ENCODE measurements at regions not wholly inside any gene's neighbourhood (a gene's known extent, or its start where the extent isn't known, plus 50 kb on each side); places are given as distances from the start of the nearest gene placed in this dataset.

DNA sequence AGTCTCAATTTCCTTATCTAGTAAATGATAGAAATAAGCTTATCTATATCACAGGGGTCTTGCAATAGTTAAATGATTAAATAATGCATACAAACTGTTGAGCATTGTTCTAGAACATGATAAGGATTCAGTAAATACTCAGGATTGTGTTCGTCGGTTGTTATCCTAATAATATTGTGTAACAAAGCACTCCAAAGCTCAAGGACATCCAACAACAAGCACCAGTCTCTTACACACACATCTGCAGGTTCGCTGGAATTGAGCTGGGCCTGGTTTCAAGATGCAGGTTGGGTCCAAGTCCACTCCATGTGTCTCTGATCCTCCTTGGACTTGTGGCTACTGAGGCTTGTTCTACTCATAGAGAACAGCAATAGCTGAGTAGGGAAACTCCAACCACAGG lies 74.1 kb upstream of the MC3R start:
- Histone ChIP-seq H3K9me3 (ENCODE audit: control extremely low read depth in 1 of 5, control insufficient read depth in 4 of 5, insufficient read depth in 2 of 5, low read depth in 1 of 5, low read length in 4 of 5) (no peaks in the 10 kb centered on the region), H3K4me3 (ENCODE audit: control insufficient read depth in 1 of 7, extremely low read depth in 1 of 7, insufficient read depth in 4 of 7, low read depth in 2 of 7, low read length in 6 of 7) (no peak overlapping the region), H3K27me3 (replicated peaks in 2 of 5; ENCODE audit: control insufficient read depth in 4 of 5, insufficient read depth in 5 of 5, low read length in 4 of 5) (peaks cover 0 to 9% (median 3%) of the 10 kb centered on the region in 5 experiments), H3K27ac (ENCODE audit: insufficient read depth in 1 of 2, low read depth in 1 of 2, low read length in 2 of 2, poor library complexity in 1 of 2, severe bottlenecking in 2 of 2) (no peak overlapping the region), H3K4me1 (ENCODE audit: control extremely low read depth in 1 of 4, control insufficient read depth in 4 of 4, insufficient read depth in 4 of 4, low read length in 3 of 4) (no peaks in the 10 kb centered on the region), H3K36me3 (ENCODE audit: control insufficient read depth in 4 of 4, insufficient read depth in 4 of 4, low read length in 3 of 4) (no peaks in the 10 kb centered on the region)
- WGBS (ENCODE audit: insufficient coverage), result 87% methylated on average over 3 of the region's 3 CpGs
- DNase-seq, result no peak
- ChIA-PET POLR2A (no interaction called here), CTCF (interaction anchor here (0.5 to 1.1 kb wide), 2 partner anchors 35 to 102 kb away, joined by 3 to 5 read pairs; no protein-coding TSS in a partner anchor)

DNA sequence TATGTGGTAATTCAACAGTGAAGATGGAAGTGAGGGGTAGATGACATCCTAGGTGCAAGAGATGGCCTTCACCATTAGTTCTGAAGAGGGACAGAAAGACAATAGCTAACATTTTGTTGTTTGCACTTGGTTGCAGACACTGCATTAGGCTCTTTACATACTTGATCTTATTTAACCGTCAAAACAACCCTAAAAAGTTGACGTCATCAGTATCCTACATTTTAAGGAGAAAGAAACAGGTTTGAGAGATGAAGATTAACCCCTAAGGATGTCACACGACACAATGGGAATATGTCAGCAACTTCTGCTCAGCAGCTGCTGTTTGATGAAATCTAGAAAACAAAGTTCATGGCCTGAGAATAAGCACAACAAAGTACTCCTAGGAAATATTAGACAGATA lies 72.6 kb upstream of the MC3R start:
- DNase-seq, result no peak
- H3K9me3 ChIP-seq (ENCODE audit: control extremely low read depth in 1 of 5, control insufficient read depth in 4 of 5, insufficient read depth in 2 of 5, low read depth in 1 of 5, low read length in 4 of 5), result no peaks in the 10 kb centered on the region
- H3K36me3 ChIP-seq (ENCODE audit: control insufficient read depth in 4 of 4, insufficient read depth in 4 of 4, low read length in 3 of 4), result no peaks in the 10 kb centered on the region
- POLR2A ChIA-PET, result no interaction called here
- no peaks in the 10 kb centered on the region for H3K4me1 ChIP-seq (ENCODE audit: control extremely low read depth in 1 of 4, control insufficient read depth in 4 of 4, insufficient read depth in 4 of 4, low read length in 3 of 4)
- no peak overlapping the region for H3K27ac ChIP-seq (ENCODE audit: insufficient read depth in 1 of 2, low read depth in 1 of 2, low read length in 2 of 2, poor library complexity in 1 of 2, severe bottlenecking in 2 of 2)
- H3K4me3 ChIP-seq (ENCODE audit: control insufficient read depth in 1 of 7, extremely low read depth in 1 of 7, insufficient read depth in 4 of 7, low read depth in 2 of 7, low read length in 6 of 7), result no peak overlapping the region
- CTCF ChIA-PET, result no interaction called here
- H3K27me3 ChIP-seq (replicated peaks in 2 of 5; ENCODE audit: control insufficient read depth in 4 of 5, insufficient read depth in 5 of 5, low read length in 4 of 5), result peaks cover 0 to 9% (median 3%) of the 10 kb centered on the region in 5 experiments
- 100% methylated on average over 1 of the region's 3 CpGs for WGBS (ENCODE audit: insufficient coverage)

DNA sequence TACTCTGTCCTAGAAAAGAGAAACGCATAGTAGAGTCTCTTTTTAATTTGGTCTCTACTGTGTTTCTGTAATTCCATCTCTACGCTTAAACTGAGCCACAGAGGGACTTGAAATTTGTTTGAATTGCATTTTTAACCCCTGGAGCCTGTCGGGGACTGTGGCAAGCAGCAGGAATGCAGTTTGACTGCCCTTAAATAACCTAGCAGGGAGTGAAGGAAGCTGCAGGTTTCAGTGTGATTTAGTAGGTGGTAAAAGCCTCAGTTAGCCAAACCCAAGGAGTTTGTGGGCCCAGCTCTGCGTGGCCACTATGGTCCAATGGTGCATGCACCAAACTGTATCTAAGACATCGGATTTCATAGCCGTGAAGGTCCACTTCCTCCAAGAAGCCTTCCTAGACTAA lies 70.3 kb upstream of the MC3R start:
- CTCF ChIA-PET, result no interaction called here

DNA sequence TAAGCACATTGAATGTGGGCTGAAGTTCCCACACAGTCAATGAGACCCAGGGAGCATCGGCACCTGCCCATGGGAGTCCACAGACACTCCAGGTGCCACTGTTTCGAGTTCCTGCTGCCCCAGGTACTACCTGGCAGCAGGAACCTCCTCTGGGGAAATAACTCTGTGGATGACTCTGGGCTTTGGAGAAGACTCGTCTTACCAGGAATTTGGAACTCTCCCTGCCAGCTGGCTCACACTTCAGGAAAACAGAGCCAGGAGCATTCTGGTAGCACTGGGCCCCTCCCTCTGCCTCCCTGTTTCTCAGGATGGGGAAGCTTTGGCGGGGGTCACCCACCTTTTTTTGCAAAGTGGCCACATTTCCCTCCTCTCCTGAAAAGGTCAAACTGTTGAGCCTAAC lies 69.5 kb upstream of the MC3R start:
- ChIA-PET POLR2A (no interaction called here), CTCF (no interaction called here)
- Histone ChIP-seq H3K27me3 (replicated peaks in 2 of 5; ENCODE audit: control insufficient read depth in 4 of 5, insufficient read depth in 5 of 5, low read length in 4 of 5) (peaks cover 0 to 9% (median 3%) of the 10 kb centered on the region in 5 experiments), H3K27ac (ENCODE audit: insufficient read depth in 1 of 2, low read depth in 1 of 2, low read length in 2 of 2, poor library complexity in 1 of 2, severe bottlenecking in 2 of 2) (no peak overlapping the region), H3K9me3 (ENCODE audit: control extremely low read depth in 1 of 5, control insufficient read depth in 4 of 5, insufficient read depth in 2 of 5, low read depth in 1 of 5, low read length in 4 of 5) (no peaks in the 10 kb centered on the region), H3K4me3 (ENCODE audit: control insufficient read depth in 1 of 7, extremely low read depth in 1 of 7, insufficient read depth in 4 of 7, low read depth in 2 of 7, low read length in 6 of 7) (no peak overlapping the region), H3K36me3 (ENCODE audit: control insufficient read depth in 4 of 4, insufficient read depth in 4 of 4, low read length in 3 of 4) (no peaks in the 10 kb centered on the region), H3K4me1 (ENCODE audit: control extremely low read depth in 1 of 4, control insufficient read depth in 4 of 4, insufficient read depth in 4 of 4, low read length in 3 of 4) (no peaks in the 10 kb centered on the region)
- WGBS (ENCODE audit: insufficient coverage), result 90% methylated on average over 4 of the region's 4 CpGs
- DNase-seq, result no peak

More for the DNA sequence above, 70.3 kb upstream of the MC3R start:
- Histone ChIP-seq H3K9me3 (ENCODE audit: control extremely low read depth in 1 of 5, control insufficient read depth in 4 of 5, insufficient read depth in 2 of 5, low read depth in 1 of 5, low read length in 4 of 5) (no peaks in the 10 kb centered on the region), H3K4me1 (ENCODE audit: control extremely low read depth in 1 of 4, control insufficient read depth in 4 of 4, insufficient read depth in 4 of 4, low read length in 3 of 4) (no peaks in the 10 kb centered on the region), H3K27ac (ENCODE audit: insufficient read depth in 1 of 2, low read depth in 1 of 2, low read length in 2 of 2, poor library complexity in 1 of 2, severe bottlenecking in 2 of 2) (no peak overlapping the region), H3K36me3 (ENCODE audit: control insufficient read depth in 4 of 4, insufficient read depth in 4 of 4, low read length in 3 of 4) (no peaks in the 10 kb centered on the region), H3K27me3 (replicated peaks in 2 of 5; ENCODE audit: control insufficient read depth in 4 of 5, insufficient read depth in 5 of 5, low read length in 4 of 5) (peaks cover 0 to 9% (median 3%) of the 10 kb centered on the region in 5 experiments), H3K4me3 (ENCODE audit: control insufficient read depth in 1 of 7, extremely low read depth in 1 of 7, insufficient read depth in 4 of 7, low read depth in 2 of 7, low read length in 6 of 7) (no peak overlapping the region)
- 69% methylated on average over 6 of the region's 6 CpGs for WGBS (ENCODE audit: insufficient coverage)
- POLR2A ChIA-PET, result no interaction called here
- DNase-seq, result no peak

DNA sequence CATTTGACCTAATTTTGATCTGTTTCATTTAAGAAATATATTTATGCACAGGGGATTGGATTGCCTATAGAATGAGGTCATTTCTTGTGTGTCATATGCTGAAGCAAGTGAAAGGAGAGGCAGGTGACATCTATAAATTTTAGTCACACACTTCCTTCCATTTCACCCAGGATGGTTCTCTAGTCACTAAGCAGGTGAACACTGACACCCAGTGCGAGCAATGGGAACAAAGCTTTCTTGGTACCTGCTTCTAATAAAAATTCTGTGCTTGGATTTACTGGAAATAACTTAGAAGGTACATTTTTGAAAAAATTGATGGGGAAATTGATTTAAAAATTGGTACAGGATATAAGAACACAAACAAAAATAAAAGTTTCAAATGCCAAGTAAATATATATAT lies 66.9 kb upstream of the MC3R start:
- Histone ChIP-seq H3K27me3 (replicated peaks in 2 of 5; ENCODE audit: control insufficient read depth in 4 of 5, insufficient read depth in 5 of 5, low read length in 4 of 5) (peaks cover 0 to 5% (median 3%) of the 10 kb centered on the region in 5 experiments), H3K36me3 (ENCODE audit: control insufficient read depth in 4 of 4, insufficient read depth in 4 of 4, low read length in 3 of 4) (no peaks in the 10 kb centered on the region), H3K4me1 (ENCODE audit: control extremely low read depth in 1 of 4, control insufficient read depth in 4 of 4, insufficient read depth in 4 of 4, low read length in 3 of 4) (no peaks in the 10 kb centered on the region), H3K9me3 (ENCODE audit: control extremely low read depth in 1 of 5, control insufficient read depth in 4 of 5, insufficient read depth in 2 of 5, low read depth in 1 of 5, low read length in 4 of 5) (no peaks in the 10 kb centered on the region), H3K4me3 (ENCODE audit: control insufficient read depth in 1 of 7, extremely low read depth in 1 of 7, insufficient read depth in 4 of 7, low read depth in 2 of 7, low read length in 6 of 7) (no peak overlapping the region), H3K27ac (ENCODE audit: insufficient read depth in 1 of 2, low read depth in 1 of 2, low read length in 2 of 2, poor library complexity in 1 of 2, severe bottlenecking in 2 of 2) (no peak overlapping the region)
- POLR2A ChIA-PET, result no interaction called here
- peak in 1 of 3 donors; percentile 21 for DNase-seq
- CTCF ChIA-PET, result no interaction called here
- no CpG with 5 or more reads among the region's 1 CpG for WGBS (ENCODE audit: insufficient coverage)

DNA sequence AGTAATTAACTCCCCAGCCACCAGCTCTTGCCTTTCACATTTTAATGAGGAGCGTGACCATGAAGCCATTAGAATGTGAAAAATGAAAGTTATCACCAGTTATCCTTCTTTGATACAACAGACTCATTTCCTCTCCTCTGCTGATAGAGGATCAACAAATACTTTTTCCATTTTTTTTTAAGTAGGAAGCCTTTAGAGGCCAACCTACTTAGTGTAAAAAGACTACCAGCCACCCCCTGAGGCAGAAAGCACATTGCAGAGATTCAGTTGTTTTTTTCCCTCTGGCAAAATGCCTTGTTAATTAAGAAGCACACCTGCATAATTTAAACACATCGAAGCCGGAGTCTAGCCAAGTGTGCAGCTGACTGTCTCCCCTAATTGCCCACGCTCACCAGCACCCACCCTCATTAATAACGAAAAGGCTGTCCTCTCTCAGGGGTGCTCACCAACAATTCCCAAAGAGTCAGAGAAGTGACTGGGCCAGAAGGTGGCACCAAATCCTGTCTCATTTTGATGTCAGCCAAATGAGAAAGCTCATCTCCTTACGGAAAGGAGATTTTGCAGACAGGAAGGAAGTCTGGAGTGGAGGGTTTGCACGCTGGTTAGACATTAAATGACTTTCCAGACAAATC lies 60.9 kb upstream of the MC3R start:
- Histone ChIP-seq H3K9me3 (ENCODE audit: control extremely low read depth in 1 of 5, control insufficient read depth in 4 of 5, insufficient read depth in 2 of 5, low read depth in 1 of 5, low read length in 4 of 5) (no peaks in the 10 kb centered on the region), H3K4me3 (ENCODE audit: control insufficient read depth in 1 of 7, extremely low read depth in 1 of 7, insufficient read depth in 4 of 7, low read depth in 2 of 7, low read length in 6 of 7) (no peak overlapping the region), H3K4me1 (ENCODE audit: control extremely low read depth in 1 of 4, control insufficient read depth in 4 of 4, insufficient read depth in 4 of 4, low read length in 3 of 4) (no peaks in the 10 kb centered on the region), H3K27me3 (replicated peaks in 2 of 5; ENCODE audit: control insufficient read depth in 4 of 5, insufficient read depth in 5 of 5, low read length in 4 of 5) (no peaks in the 10 kb centered on the region), H3K27ac (ENCODE audit: insufficient read depth in 1 of 2, low read depth in 1 of 2, low read length in 2 of 2, poor library complexity in 1 of 2, severe bottlenecking in 2 of 2) (no peak overlapping the region), H3K36me3 (ENCODE audit: control insufficient read depth in 4 of 4, insufficient read depth in 4 of 4, low read length in 3 of 4) (no peaks in the 10 kb centered on the region)
- peak in 2 of 3 donors; percentile 17 for DNase-seq
- CTCF ChIA-PET, result interaction anchor here (0.7 to 2.7 kb wide), 3 partner anchors 61 to 158 kb away, joined by 3 to 9 read pairs (median 3); partner anchors contain the start of gene MC3R
- 22% methylated on average over 6 of the region's 7 CpGs for WGBS (ENCODE audit: insufficient coverage)
- POLR2A ChIA-PET, result no interaction called here

DNA sequence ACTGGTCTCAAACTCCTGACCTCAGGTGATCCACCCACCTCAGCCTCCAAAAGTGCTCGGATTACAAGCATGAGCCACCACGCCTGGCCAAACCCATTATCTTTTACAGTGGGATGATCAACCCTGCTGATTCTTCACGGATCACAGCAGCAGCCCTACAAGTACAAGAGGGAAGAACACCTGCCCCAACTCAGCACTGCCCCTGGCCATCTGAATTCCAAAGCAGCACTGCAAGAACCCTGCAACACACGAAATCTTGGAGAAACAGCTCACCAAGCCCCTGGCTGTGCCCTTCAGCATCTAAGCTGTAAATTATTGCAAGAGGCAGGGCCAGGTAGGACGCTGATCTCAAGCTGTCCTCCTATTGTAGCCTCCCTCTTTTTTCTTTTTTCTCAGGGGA lies 54.5 kb upstream of the MC3R start:
- H3K9me3 ChIP-seq (ENCODE audit: control extremely low read depth in 1 of 5, control insufficient read depth in 4 of 5, insufficient read depth in 2 of 5, low read depth in 1 of 5, low read length in 4 of 5), result peaks cover 0 to 1% (median 0%) of the 10 kb centered on the region in 5 experiments
- 75% methylated on average over 4 of the region's 5 CpGs for whole genome bisulfite sequencing (ENCODE audit: insufficient coverage)
- no peak for DNase-seq
- no peaks in the 10 kb centered on the region for H3K4me1 ChIP-seq (ENCODE audit: control extremely low read depth in 1 of 4, control insufficient read depth in 4 of 4, insufficient read depth in 4 of 4, low read length in 3 of 4)
- no peak overlapping the region for H3K27ac ChIP-seq (ENCODE audit: insufficient read depth in 1 of 2, low read depth in 1 of 2, low read length in 2 of 2, poor library complexity in 1 of 2, severe bottlenecking in 2 of 2)
- H3K27me3 ChIP-seq (replicated peaks in 2 of 5; ENCODE audit: control insufficient read depth in 4 of 5, insufficient read depth in 5 of 5, low read length in 4 of 5), result peaks cover 0 to 3% (median 1%) of the 10 kb centered on the region in 5 experiments
- ChIA-PET POLR2A (no interaction called here), CTCF (no interaction called here)
- H3K36me3 ChIP-seq (ENCODE audit: control insufficient read depth in 4 of 4, insufficient read depth in 4 of 4, low read length in 3 of 4), result no peaks in the 10 kb centered on the region
- H3K4me3 ChIP-seq (ENCODE audit: control insufficient read depth in 1 of 7, extremely low read depth in 1 of 7, insufficient read depth in 4 of 7, low read depth in 2 of 7, low read length in 6 of 7), result no peak overlapping the region

Measured in common myeloid progenitor, CD34-positive (primary cell).